HEK293 (cell line): ENCODE measurements at regions not wholly inside any gene's neighbourhood (a gene's known extent, or its start where the extent isn't known, plus 50 kb on each side); places are given as distances from the start of the nearest gene placed in this dataset.

Source experiments
- CTCF ChIP-seq: fragments of 450-650 bp; formaldehyde crosslinking; IDR thresholded peaks from 2 replicates; pipeline ENCODE4 v1.5.1; 2016; ENCODE audit warnings: missing biosample characterization, missing genetic modification characterization
- KLF16 ChIP-seq: fragments of 450-650 bp; formaldehyde crosslinking; IDR thresholded peaks from 2 replicates; pipeline ENCODE4 v1.5.1; 2017; ENCODE audit warnings: missing biosample characterization, missing genetic modification characterization
- MYNN ChIP-seq: fragments of 450-650 bp; formaldehyde crosslinking; IDR thresholded peaks from 2 replicates; pipeline ENCODE4 v1.5.1; 2016; ENCODE audit warnings: missing biosample characterization, missing genetic modification characterization, borderline replicate concordance
- PRDM2 ChIP-seq: fragments of 450-650 bp; formaldehyde crosslinking; IDR thresholded peaks from 2 replicates; pipeline ENCODE4 v1.5.1; 2016; ENCODE audit warnings: missing biosample characterization, missing genetic modification characterization, borderline replicate concordance
- TCF7L2 ChIP-seq: IDR thresholded peaks from 2 replicates; pipeline ENCODE4 v1.6.1; 2011; ENCODE audit warnings: low read depth, mild to moderate bottlenecking, inconsistent platforms, low read length, moderate library complexity, borderline replicate concordance
- YY1 ChIP-seq: fragments of 450-650 bp; formaldehyde crosslinking; IDR thresholded peaks from 2 replicates; pipeline ENCODE4 v1.5.1; 2018; ENCODE audit warnings: missing biosample characterization, missing genetic modification characterization
- ZNF24 ChIP-seq: fragments of 450-650 bp; formaldehyde crosslinking; IDR thresholded peaks from 2 replicates; pipeline ENCODE4 v1.5.1; 2016; ENCODE audit warnings: missing biosample characterization, missing genetic modification characterization
- ZNF248 ChIP-seq: fragments of 450-650 bp; formaldehyde crosslinking; IDR thresholded peaks from 2 replicates; pipeline ENCODE4 v1.5.1; 2017; ENCODE audit warnings: missing biosample characterization, missing genetic modification characterization
- ZNF350 ChIP-seq: fragments of 450-650 bp; formaldehyde crosslinking; IDR thresholded peaks from 2 replicates; pipeline ENCODE4 v1.5.0; 2017; ENCODE audit warnings: missing biosample characterization, mild to moderate bottlenecking, missing genetic modification characterization
- ZNF560 ChIP-seq: fragments of 450-650 bp; formaldehyde crosslinking; IDR thresholded peaks from 2 replicates; pipeline ENCODE4 v1.5.1; 2017; ENCODE audit warnings: missing biosample characterization, missing genetic modification characterization, borderline replicate concordance
- ZNF670 ChIP-seq: fragments of 450-650 bp; formaldehyde crosslinking; IDR thresholded peaks from 2 replicates; pipeline ENCODE4 v1.5.1; 2016; ENCODE audit warnings: missing biosample characterization, missing genetic modification characterization, low read depth
- ZNF677 ChIP-seq: fragments of 450-650 bp; IDR thresholded peaks from 2 replicates; pipeline ENCODE4 v1.5.0; 2018; ENCODE audit warnings: missing biosample characterization, mild to moderate bottlenecking, missing genetic modification characterization, moderate library complexity
- ZNF776 ChIP-seq: fragments of 450-650 bp; formaldehyde crosslinking; IDR thresholded peaks from 2 replicates; pipeline ENCODE4 v1.5.0; 2017; ENCODE audit warnings: missing biosample characterization, missing genetic modification characterization, borderline replicate concordance

GRCh38 chr5:144918371-144918770 is 747.7 kb downstream of the KCTD16 start:
- TF ChIP-seq CTCF (no peak), ZNF677 (tag by site-specific recombination) (no peak), ZNF670 (tag by site-specific recombination) (no peak), ZNF776 (no peak), ZNF248 (no peak), YY1 (no peak), ZNF350 (tag by site-specific recombination) (no peak), PRDM2 (tag by site-specific recombination) (no peak), MYNN (no peak), ZNF560 (tag by site-specific recombination) (no peak), KLF16 (no peak), TCF7L2 (no peak), ZNF24 (tag by site-specific recombination) (no peak)
